ENCODE measurements at regions not wholly inside any gene's neighbourhood (a gene's known extent, or its start where the extent isn't known, plus 50 kb on each side); places are given as distances from the start of the nearest gene placed in this dataset.

- no peak overlapping the region for H3K4me3 ChIP-seq (ENCODE audit: low read depth, low read length)
- TF ChIP-seq, protein P1, sequence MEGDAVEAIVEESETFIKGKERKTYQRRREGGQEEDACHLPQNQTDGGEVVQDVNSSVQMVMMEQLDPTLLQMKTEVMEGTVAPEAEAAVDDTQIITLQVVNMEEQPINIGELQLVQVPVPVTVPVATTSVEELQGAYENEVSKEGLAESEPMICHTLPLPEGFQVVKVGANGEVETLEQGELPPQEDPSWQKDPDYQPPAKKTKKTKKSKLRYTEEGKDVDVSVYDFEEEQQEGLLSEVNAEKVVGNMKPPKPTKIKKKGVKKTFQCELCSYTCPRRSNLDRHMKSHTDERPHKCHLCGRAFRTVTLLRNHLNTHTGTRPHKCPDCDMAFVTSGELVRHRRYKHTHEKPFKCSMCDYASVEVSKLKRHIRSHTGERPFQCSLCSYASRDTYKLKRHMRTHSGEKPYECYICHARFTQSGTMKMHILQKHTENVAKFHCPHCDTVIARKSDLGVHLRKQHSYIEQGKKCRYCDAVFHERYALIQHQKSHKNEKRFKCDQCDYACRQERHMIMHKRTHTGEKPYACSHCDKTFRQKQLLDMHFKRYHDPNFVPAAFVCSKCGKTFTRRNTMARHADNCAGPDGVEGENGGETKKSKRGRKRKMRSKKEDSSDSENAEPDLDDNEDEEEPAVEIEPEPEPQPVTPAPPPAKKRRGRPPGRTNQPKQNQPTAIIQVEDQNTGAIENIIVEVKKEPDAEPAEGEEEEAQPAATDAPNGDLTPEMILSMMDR (IDR thresholded peaks at IDR 0.05; ENCODE audit: borderline replicate concordance, insufficient read depth, low read depth, low read length): no peak
Observed at GRCh38 chr14:45699471-45699870, 446.5 kb upstream of the MIS18BP1 start.

DNA sequence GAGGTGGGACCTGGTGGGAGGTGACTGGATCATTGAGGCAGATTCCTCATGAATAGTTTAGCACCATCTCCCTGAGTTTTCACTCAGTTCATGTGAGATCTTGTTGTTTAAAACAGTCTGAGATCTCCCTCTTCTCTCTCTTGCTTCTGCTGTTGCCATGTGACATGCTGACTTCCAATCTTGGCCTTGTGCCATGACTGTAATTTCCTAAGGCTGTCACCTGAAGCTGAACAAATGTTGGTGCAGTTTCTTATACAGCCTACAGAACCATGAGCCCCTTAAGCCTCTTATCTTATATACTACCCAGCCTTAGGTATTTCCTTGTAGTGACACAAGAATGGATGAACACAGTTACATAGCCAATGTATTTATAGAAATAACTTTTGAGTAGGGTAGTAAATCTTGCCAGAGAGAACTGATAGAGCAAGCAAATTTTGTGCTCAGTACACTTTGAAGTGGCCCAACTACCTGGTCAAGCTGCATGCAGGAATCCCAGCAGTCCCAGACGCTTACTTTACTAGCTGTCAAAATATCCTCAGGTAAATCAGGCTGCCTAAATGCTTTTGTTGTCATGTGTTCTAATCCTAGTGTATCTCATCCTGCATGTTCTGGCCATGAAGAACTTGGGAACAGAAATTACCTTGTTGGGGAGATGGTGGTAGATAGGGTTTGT, 445.6 kb upstream of the MIS18BP1 start:
- TF ChIP-seq, protein P1 (IDR thresholded peaks at IDR 0.05; ENCODE audit: borderline replicate concordance, insufficient read depth, low read depth, low read length): no peak
- no peak overlapping the region for H3K4me3 ChIP-seq (ENCODE audit: low read depth, low read length)

DNA sequence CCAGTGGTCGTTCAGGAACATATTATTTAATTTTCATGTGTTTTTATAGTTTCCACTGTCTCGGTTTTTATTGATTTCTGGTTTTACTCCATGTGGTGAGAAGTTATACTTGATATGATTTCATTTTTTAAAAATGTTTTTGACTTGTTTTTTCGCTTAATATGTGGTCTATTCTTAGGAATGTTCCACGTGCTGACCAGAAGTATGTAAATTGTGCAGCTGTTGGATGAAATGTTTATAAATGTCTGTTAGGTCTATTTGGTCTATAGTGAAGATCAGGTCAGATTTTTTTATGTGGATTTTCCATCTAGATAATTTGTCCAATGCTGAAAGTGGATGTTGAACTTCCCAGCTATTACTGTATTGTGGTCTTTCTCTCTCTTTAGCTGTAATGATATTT, 433.8 kb upstream of the MIS18BP1 start:
- no peak overlapping the region for H3K4me3 ChIP-seq (ENCODE audit: low read depth, low read length)

GRCh38 chr14:45680531-45680930, 427.5 kb upstream of the MIS18BP1 start:
- TF ChIP-seq, protein P1 (IDR thresholded peaks at IDR 0.05; ENCODE audit: borderline replicate concordance, insufficient read depth, low read depth, low read length): no peak
- no peak overlapping the region for H3K4me3 ChIP-seq (ENCODE audit: low read depth, low read length)

More for the DNA sequence above, 433.8 kb upstream of the MIS18BP1 start:
- TF ChIP-seq, protein P1 (IDR thresholded peaks at IDR 0.05; ENCODE audit: borderline replicate concordance, insufficient read depth, low read depth, low read length): no peak

- H3K4me3 ChIP-seq (ENCODE audit: low read depth, low read length): no peak overlapping the region
- TF ChIP-seq, protein P1 (IDR thresholded peaks at IDR 0.05; ENCODE audit: borderline replicate concordance, insufficient read depth, low read depth, low read length): no peak
Observed at GRCh38 chr14:45679853-45680252, 426.9 kb upstream of the MIS18BP1 start.

- TF ChIP-seq, protein P1 (IDR thresholded peaks at IDR 0.05; ENCODE audit: borderline replicate concordance, insufficient read depth, low read depth, low read length): no peak
- H3K4me3 ChIP-seq (ENCODE audit: low read depth, low read length): no peak overlapping the region
Observed at GRCh38 chr14:45678163-45678562, 425.2 kb upstream of the MIS18BP1 start.

- TF ChIP-seq, protein P1 (IDR thresholded peaks at IDR 0.05; ENCODE audit: borderline replicate concordance, insufficient read depth, low read depth, low read length): no peak
- H3K4me3 ChIP-seq (ENCODE audit: low read depth, low read length): no peak overlapping the region
Observed at GRCh38 chr14:45673420-45673819, 420.4 kb upstream of the MIS18BP1 start.

All from GM12875 (cell line).